Fibroblast of mammary gland (primary cell): ENCODE measurements at regions not wholly inside any gene's neighbourhood (a gene's known extent, or its start where the extent isn't known, plus 50 kb on each side); places are given as distances from the start of the nearest gene placed in this dataset.

Source experiments
- DNase-seq: peaks from one replicate; pipeline ENCODE4 v3.0.0-alpha.2; 2010; ENCODE audit warnings: low read depth
- H3K4me3 ChIP-seq: 2 replicates; pipeline ENCODE4 v1.5.1; 2011; ENCODE audit warnings: low read depth, mild to moderate bottlenecking, low read length, moderate library complexity; ENCODE audit not compliant: control insufficient read depth
- TF ChIP-seq, protein P1 (sequence below): conservative IDR thresholded peaks from 2 replicates; pipeline ENCODE4 v1.5.1; 2011; ENCODE audit warnings: low read depth, low read length, inconsistent platforms; ENCODE audit not compliant: control insufficient read depth, insufficient read depth

- peak; percentile 56 for DNase-seq
- TF ChIP-seq, protein P1, sequence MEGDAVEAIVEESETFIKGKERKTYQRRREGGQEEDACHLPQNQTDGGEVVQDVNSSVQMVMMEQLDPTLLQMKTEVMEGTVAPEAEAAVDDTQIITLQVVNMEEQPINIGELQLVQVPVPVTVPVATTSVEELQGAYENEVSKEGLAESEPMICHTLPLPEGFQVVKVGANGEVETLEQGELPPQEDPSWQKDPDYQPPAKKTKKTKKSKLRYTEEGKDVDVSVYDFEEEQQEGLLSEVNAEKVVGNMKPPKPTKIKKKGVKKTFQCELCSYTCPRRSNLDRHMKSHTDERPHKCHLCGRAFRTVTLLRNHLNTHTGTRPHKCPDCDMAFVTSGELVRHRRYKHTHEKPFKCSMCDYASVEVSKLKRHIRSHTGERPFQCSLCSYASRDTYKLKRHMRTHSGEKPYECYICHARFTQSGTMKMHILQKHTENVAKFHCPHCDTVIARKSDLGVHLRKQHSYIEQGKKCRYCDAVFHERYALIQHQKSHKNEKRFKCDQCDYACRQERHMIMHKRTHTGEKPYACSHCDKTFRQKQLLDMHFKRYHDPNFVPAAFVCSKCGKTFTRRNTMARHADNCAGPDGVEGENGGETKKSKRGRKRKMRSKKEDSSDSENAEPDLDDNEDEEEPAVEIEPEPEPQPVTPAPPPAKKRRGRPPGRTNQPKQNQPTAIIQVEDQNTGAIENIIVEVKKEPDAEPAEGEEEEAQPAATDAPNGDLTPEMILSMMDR = no peak
- H3K4me3 ChIP-seq = no peak overlapping the region
Measured at GRCh38 chr13:46951516-46951915, 54.7 kb upstream of the HTR2A start.

GRCh38 chr13:46949211-46949610, 52.4 kb upstream of the HTR2A start:
- no peak overlapping the region for H3K4me3 ChIP-seq
- TF ChIP-seq, protein P1 = no peak
- DNase-seq = no peak

GRCh38 chr13:46948338-46948737, 51.5 kb upstream of the HTR2A start:
- TF ChIP-seq, protein P1 = no peak
- H3K4me3 ChIP-seq = no peak overlapping the region
- DNase-seq = no peak

- TF ChIP-seq, protein P1 = no peak
- H3K4me3 ChIP-seq = no peak overlapping the region
- no peak for DNase-seq
Measured at GRCh38 chr13:46947425-46948191, 50.8 kb upstream of the HTR2A start.
